ENCODE measurements at regions not wholly inside any gene's neighbourhood (a gene's known extent, or its start where the extent isn't known, plus 50 kb on each side); places are given as distances from the start of the nearest gene placed in this dataset.
"Not testable (repeated sequence)": the region's sequence is repeated elsewhere in the genome, so short reads cannot be mapped to it uniquely, and the experiment has no call there.

DNA sequence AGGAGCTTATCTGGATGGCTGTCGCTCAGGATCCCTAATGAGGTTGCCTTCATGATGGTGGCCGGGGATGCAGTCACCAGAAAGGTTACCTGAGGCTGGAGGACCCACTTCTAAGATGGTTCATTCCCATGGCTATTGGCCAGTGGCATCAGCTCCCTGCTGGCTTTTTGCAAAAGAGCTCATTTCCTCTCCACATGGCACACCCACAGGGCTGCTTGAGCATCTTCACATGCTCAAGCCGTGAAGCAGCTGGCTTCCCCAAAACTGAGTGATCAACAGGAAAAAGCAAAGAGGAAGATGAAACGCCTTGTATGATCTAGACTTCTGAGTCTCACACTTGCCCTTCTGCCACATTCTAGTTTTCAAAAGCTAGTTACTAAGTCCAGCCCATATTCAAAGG, 124.6 kb upstream of the CXADR start:
- no peak for DNase-seq

DNA sequence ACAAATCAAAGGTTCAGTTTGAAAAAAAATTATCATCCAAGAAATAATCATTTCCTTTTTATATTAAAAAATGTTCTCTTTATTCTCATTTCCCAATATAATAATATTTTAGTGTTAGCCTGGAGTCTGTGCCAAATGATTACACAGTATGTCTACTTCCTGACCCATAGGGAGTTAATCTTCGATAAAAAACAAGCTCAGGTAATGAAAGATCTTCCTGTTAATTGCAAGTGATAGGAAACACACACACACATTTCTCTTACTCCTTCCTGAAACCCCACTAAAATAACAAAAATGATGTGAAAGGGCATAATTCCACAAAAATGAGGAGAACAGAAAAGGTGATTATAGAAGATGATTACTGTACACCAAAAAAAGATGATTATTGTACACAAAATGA, 123.5 kb upstream of the CXADR start:
- DNase-seq: no peak

DNA sequence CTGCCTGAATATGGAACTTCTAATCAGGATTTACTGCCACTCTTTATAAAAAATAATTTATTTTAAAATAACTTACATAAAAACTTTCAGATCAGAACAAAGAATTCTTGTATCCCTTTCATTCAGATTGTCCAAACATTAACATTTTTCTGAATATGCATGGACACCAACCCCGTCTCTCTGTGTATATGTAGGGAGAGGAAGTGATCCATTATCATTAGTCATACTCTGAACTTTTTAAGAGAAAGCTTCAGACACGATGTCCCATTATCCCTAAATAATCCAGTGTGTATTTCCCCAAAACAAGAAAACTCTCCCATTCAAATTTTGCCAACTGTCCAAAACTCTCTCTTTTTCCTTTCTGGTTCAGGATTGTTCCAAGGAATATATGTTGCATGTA, 122.3 kb upstream of the CXADR start:
- DNase-seq: no peak

- no peak for DNase-seq
These were observed 121.0 kb upstream of the CXADR start for GRCh38 chr21:17391811-17392340.

GRCh38 chr21:17393413-17393812, 119.4 kb upstream of the CXADR start:
- DNase-seq: no peak

- no peak for DNase-seq
These were observed 115.9 kb upstream of the CXADR start for GRCh38 chr21:17396948-17397347.

DNA sequence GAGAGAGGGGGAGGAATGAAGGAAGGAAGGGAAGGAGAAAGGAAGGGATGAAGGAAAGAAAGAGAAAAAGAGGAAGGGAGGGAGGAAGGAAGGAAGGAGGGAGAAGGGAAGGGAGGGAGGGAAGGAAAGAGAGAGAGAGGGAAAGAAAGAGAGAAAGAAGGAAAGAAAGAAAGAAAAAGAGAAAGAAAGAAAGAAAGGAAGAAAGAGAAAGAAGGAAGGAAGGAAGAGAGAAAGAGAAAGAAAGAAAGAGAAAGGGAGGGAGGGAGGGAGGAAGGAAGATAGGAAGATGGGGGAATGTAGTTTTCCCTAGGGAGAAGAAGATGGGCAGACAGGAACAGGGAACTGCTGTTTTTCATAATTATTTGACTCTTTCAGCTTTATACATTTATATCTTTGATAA, 115.1 kb upstream of the CXADR start:
- DNase-seq: no peak

DNA sequence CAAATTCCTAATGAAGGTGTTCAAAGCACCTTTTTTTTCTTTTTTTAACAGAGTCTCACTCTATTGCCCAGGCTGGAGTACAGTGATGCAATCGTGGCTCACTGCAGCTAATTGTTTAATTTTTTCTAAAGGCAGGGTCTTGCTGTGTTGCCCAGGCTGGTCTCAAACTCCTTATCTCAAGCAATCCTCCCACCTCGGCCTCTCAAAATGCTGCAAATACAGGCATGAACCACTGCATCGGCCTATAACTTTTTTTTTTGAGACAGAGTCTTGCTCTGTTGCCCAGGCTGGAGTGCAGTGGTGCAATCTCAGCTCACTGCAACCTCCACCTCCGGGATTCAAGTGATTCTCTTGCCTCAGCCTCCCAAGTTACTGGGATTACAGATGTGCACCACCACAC, 113.9 kb upstream of the CXADR start:
- not testable (repeated sequence) for DNase-seq

GRCh38 chr21:17402937-17403336, 109.9 kb upstream of the CXADR start:
- no peak for DNase-seq

GRCh38 chr21:17406202-17406601, 106.6 kb upstream of the CXADR start:
- DNase-seq: no peak

GRCh38 chr21:17414766-17415165, 98.1 kb upstream of the CXADR start:
- DNase-seq: no peak

DNA sequence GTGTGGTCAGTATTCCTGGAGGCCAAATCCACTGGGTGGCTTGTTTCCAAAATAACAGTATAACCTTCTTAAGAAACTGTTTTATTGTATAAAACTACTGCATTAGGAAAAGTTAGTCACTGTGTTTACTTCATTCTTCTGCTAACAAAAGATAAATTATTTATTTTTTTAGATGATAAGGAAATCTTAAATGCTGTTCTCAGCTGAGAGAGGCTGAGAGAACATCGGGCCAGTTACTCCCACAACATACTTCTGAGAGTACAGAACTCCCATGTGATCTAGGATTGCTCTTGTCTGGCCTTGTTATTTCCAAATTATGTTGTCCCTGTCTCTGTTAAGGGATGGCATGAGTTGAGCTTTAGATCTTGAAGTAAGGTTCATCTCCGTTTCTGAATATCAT, 96.7 kb upstream of the CXADR start:
- no peak for DNase-seq

DNA sequence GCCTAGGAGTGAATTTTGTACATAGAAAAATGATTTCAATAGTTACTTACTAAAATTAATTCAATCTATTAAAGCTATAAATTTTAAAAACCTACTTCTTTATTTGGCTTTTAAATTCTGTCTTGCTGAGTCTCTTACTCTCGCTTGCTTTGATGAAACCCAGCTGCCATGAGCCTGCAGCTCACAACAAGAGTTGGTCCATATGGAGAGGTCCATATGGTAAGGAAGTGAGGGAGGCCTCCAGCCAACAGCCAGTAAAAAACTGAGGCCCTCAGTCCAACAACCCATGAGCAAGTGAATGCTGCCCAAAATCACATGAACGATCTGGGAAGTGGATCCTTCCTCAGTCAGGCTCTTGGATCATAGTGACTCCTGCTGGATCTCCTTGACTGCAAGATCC, 89.9 kb upstream of the CXADR start:
- DNase-seq: no peak

DNA sequence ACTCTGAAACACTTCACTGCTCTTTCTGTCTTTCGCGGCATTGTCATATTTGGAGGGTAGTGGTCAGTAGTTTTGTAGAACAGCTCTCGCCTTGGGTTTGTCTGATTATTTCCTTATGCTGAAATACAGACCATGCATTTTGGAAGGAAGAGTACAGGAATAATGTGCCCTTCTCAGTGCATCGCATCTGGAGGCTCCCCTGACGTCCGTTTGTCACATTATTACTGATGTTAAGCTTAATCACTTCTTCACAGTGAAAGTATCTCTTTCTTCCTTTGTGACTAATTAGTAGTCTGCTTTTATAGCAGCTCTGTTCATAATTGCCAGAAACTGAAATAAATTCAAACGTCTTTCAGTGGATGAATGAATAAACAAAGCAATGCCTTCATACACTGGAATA, 85.7 kb upstream of the CXADR start:
- no peak for DNase-seq

- DNase-seq: no peak
These were observed 84.9 kb upstream of the CXADR start for GRCh38 chr21:17427831-17428483.

GRCh38 chr21:17428484-17428869, 84.4 kb upstream of the CXADR start:
- no peak for DNase-seq

DNA sequence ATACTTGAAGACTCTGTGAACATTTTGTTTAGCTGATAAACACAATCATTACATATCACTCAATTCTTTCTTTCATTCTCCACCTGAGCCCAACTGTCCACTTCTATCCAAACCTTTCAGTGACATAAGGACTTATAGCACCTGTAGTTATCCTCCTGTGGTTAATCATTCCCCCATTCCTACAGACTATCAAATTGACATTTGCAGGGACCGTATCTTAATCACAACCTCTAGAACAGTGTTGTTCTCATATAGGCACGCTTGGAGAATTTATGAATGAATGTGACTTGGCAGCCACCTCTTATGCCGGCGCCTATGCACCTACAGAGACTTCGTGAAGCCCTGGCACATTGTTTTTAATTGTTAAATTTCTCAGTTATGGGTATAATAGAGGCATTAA, 83.9 kb upstream of the CXADR start:
- no peak for DNase-seq

GRCh38 chr21:17429936-17430335, 82.9 kb upstream of the CXADR start:
- no peak for DNase-seq

DNA sequence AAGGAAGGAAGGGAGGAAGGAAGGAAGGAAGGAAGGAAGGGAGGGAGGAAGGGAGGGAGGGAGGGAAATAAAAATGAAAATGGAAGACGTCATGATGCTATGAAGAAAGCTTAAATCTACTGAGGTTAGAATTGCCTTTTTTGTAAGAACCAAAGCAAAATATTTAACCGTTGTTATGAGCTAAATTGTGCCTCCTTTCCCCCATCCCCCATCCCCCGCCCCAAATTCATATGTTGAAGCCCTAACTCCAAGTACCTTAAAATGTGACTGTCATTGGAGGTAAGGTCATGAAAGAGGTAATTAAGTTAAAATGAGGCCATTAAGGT, 80.1 kb upstream of the CXADR start:
- no peak for DNase-seq

GRCh38 chr21:17433730-17434129, 79.1 kb upstream of the CXADR start:
- DNase-seq: no peak

DNA sequence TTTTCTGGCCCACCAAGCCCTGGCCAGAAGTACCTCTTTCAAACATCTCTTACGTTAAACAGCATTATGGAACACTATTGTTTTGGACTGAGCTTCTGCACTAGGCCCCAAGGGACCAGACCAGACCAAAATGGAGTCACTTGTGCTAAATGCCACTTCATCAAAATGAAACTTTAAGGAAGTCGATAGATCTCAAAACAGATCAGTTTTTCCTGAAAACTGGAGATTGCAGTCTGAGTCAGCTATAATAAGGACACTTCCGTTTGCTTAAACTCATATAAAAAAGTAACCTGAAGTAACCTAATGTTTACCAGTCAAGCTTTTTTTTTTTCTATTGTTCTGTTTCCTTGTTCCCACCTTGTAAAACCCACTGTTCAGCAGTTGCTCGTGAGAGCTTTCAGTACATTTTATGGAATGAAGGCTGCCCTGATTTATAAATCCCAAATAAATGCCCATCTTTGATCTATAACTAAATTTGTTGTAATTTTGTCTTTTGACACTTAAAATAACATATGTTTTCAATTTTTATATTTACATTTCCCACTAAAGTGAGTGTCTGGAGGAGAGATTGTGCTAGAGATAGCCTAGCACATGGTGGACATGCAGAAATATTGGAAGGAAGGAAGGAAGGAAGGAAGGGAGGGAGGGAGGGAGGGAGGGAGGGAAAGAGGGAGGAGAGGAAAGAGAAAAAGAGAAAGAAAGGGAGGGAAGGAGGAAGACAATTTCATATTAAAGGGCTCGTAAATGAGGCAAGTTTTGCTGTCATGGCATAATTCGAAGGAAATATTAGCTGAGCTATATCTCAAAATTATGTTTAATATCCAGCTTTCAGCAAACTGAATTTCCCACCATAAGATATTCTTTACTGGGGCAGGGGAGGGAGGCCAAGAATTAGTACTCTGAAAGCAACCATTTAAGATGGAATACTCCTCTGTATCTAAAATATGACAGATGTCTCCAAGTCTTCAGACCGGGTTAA, 77.0 kb upstream of the CXADR start:
- no peak for DNase-seq

DNA sequence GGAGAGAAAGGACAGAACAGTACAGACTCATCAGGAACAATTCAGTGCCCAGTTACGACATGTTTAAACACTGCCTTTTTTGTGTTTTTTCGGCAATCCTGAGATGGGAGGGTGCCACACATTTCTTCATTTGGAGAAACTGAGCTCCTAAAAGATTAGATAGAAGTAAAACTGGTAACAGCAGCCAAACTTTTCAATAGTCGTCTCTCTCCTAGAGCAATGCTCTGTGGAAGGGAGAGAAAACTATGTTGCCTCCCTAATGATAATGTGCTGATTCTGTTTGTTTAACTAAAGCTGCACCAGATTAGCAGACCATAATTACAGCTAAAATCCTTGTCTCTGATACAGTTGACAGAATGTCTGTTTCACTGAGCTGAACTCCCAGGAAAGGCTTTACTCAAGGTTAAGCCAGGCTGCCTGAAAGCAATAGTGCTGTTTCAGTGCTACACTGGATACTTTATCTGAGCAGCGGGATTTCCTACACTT, 76.2 kb upstream of the CXADR start:
- peak; percentile 8 for DNase-seq

GRCh38 chr21:17438635-17439034, 74.2 kb upstream of the CXADR start:
- DNase-seq: no peak

- DNase-seq: no peak
These were observed 71.9 kb upstream of the CXADR start for GRCh38 chr21:17440969-17441368.

All from NCI-H1105 treated with DMSO at 0.1 percent for 48 hours (cell line).